ENCODE measurements at regions not wholly inside any gene's neighbourhood (a gene's known extent, or its start where the extent isn't known, plus 50 kb on each side); places are given as distances from the start of the nearest gene placed in this dataset.

- TF ChIP-seq CTCF (IDR thresholded peaks at IDR 0.05), result no peak
- no peak for TF ChIP-seq POLR2A (IDR thresholded peaks at IDR 0.05)
Measured at GRCh38 chr18:51516478-51517038, 319.1 kb upstream of the MEX3C start.
